Stomach (tissue), 4 donors: ENCODE measurements at regions not wholly inside any gene's neighbourhood (a gene's known extent, or its start where the extent isn't known, plus 50 kb on each side); places are given as distances from the start of the nearest gene placed in this dataset.
"Not testable (repeated sequence)": the region's sequence is repeated elsewhere in the genome, so short reads cannot be mapped to it uniquely, and the experiment has no call there.

ENCODE experiments used
- CTCF ChIP-seq, 7 experiments: fragments of 450-650 bp in 4 of 7; fragments of 200-600 bp in 3 of 7; sonication (generic) in 3 of 7; IDR thresholded peaks; one replicate each; pipeline ENCODE4 v1.5.1; 2016 to 2019; ENCODE audit warnings: antibody characterized with exemption in 7 of 7, control low read depth in 2 of 7, mild to moderate bottlenecking in 1 of 7
- EP300 ChIP-seq: sonication (generic); formaldehyde crosslinking; IDR thresholded peaks from one replicate; pipeline ENCODE4 v1.6.1; 2017; ENCODE audit warnings: antibody characterized with exemption

- not testable (repeated sequence) for TF ChIP-seq CTCF (IDR thresholded peaks at IDR 0.05); EP300
Measured at GRCh38 chr9:65408806-65409205, 123.8 kb upstream of the FOXD4L5 start.
